Hepatocyte (in vitro differentiated cells): ENCODE measurements at regions not wholly inside any gene's neighbourhood (a gene's known extent, or its start where the extent isn't known, plus 50 kb on each side); places are given as distances from the start of the nearest gene placed in this dataset.

Experiments
- EZH2 ChIP-seq: fragments of 200-600 bp; sonication (generic); IDR thresholded peaks from 2 replicates; pipeline ENCODE4 v1.6.1; 2016; ENCODE audit warnings: antibody characterized with exemption, mild to moderate bottlenecking, borderline replicate concordance
- TF ChIP-seq, protein P1 (sequence below): fragments of 200-600 bp; sonication (generic); IDR thresholded peaks from 2 replicates; pipeline ENCODE4 v1.5.1; 2016; ENCODE audit warnings: antibody characterized with exemption, mild to moderate bottlenecking; ENCODE audit not compliant: poor library complexity

DNA sequence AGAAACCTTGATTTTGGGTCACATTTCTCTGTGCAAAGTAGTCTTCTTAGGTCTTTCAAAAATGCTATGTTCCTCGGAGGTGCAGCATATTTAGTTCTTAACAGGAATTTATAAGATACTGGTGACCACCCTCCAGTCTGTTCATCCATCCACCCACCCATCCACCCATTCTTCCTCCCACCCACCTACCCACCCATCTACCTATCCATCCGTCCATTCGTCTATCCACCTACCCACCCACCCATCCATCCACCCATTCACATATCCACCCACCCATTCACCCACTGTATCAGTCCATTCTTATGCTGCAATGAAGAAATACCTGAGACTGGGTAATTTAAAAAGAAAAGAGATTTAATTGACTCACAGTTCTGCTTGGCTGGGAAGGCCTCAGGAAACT lies 74.9 kb downstream of the KCTD15 start:
- TF ChIP-seq, protein P1, sequence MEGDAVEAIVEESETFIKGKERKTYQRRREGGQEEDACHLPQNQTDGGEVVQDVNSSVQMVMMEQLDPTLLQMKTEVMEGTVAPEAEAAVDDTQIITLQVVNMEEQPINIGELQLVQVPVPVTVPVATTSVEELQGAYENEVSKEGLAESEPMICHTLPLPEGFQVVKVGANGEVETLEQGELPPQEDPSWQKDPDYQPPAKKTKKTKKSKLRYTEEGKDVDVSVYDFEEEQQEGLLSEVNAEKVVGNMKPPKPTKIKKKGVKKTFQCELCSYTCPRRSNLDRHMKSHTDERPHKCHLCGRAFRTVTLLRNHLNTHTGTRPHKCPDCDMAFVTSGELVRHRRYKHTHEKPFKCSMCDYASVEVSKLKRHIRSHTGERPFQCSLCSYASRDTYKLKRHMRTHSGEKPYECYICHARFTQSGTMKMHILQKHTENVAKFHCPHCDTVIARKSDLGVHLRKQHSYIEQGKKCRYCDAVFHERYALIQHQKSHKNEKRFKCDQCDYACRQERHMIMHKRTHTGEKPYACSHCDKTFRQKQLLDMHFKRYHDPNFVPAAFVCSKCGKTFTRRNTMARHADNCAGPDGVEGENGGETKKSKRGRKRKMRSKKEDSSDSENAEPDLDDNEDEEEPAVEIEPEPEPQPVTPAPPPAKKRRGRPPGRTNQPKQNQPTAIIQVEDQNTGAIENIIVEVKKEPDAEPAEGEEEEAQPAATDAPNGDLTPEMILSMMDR, result no peak
- no peak for TF ChIP-seq EZH2
